COLO829 (cell line): ENCODE measurements at regions not wholly inside any gene's neighbourhood (a gene's known extent, or its start where the extent isn't known, plus 50 kb on each side); places are given as distances from the start of the nearest gene placed in this dataset.

Source experiments
- DNase-seq: peaks from one replicate; pipeline ENCODE4 v3.0.0; 2012; ENCODE audit warnings: low spot score

GRCh38 chr20:56175884-56176283 is 72.6 kb upstream of the MC3R start:
- no peak for DNase-seq

GRCh38 chr20:56178219-56178618 is 70.3 kb upstream of the MC3R start:
- DNase-seq, result no peak

- no peak for DNase-seq
Observed at GRCh38 chr20:56179051-56179450, 69.5 kb upstream of the MC3R start.

- DNase-seq, result no peak
Observed at GRCh38 chr20:56181583-56181982, 66.9 kb upstream of the MC3R start.

- DNase-seq, result peak; percentile 46
Observed at GRCh38 chr20:56187534-56188165, 60.9 kb upstream of the MC3R start.

GRCh38 chr20:56194042-56194441 is 54.5 kb upstream of the MC3R start:
- no peak for DNase-seq

- DNase-seq, result no peak
Observed at GRCh38 chr20:56195946-56196345, 52.6 kb upstream of the MC3R start.
